Caco-2 (cell line): ENCODE measurements at regions not wholly inside any gene's neighbourhood (a gene's known extent, or its start where the extent isn't known, plus 50 kb on each side); places are given as distances from the start of the nearest gene placed in this dataset.

ENCODE experiments used
- BruUV-seq: library from RNA; stranded (reverse); fragments of 400-500 nt; replicated peaks from 2 replicates; lab custom pipeline; 2021; lab: Mats Ljungman, UMichigan
- CTCF ChIA-PET: fragments of 300-600 bp; sonication (Branson Sonifier 250); formaldehyde crosslinking; loops from one replicate; lab custom pipeline; 2022; ENCODE audit warnings: antibody characterized with exemption; lab: Charles Lee
- POLR2A ChIA-PET: fragments of 300-600 bp; sonication (Branson Sonifier 250); formaldehyde crosslinking; loops from one replicate; lab custom pipeline; 2022; ENCODE audit warnings: antibody characterized with exemption; lab: Charles Lee
- DNase-seq, 2 experiments: peaks; one replicate each; pipeline versions ENCODE4 v3.0.0 to v3.0.0-alpha.2; 2020 to 2022
- H3K27me3 ChIP-seq: replicated peaks from 2 replicates; pipeline ENCODE4 v1.6.0; 2011; ENCODE audit warnings: low read length; ENCODE audit not compliant: control insufficient read depth, insufficient read depth
- H3K36me3 ChIP-seq: 2 replicates; pipeline ENCODE4 v1.5.1; 2011; ENCODE audit warnings: low read length; ENCODE audit not compliant: control insufficient read depth, insufficient read depth
- H3K4me1 ChIP-seq: fragments of 250-450 bp; sonication (Bioruptor Pico); 2 replicates; pipeline ENCODE4 v1.5.1; 2020; ENCODE audit warnings: mild to moderate bottlenecking
- H3K4me3 ChIP-seq: 2 replicates; pipeline ENCODE4 v1.5.1; 2011; ENCODE audit warnings: low read depth, mild to moderate bottlenecking, control low read depth, low read length
- H3K9me3 ChIP-seq: fragments of 250-450 bp; sonication (Bioruptor Pico); 2 replicates; pipeline ENCODE4 v1.5.1; 2020; ENCODE audit warnings: mild to moderate bottlenecking, moderate library complexity
- H3K27ac Mint-ChIP-seq: one replicate; pipeline ENCODE4 v1.8.0; 2022; ENCODE audit warnings: mixed read lengths; ENCODE audit not compliant: unreplicated experiment
- H3K27me3 Mint-ChIP-seq: one replicate; pipeline ENCODE4 v1.8.0; 2022; ENCODE audit warnings: mixed read lengths; ENCODE audit not compliant: insufficient read depth, unreplicated experiment
- H3K36me3 Mint-ChIP-seq: one replicate; pipeline ENCODE4 v1.8.0; 2022; ENCODE audit warnings: mild to moderate bottlenecking, mixed read lengths; ENCODE audit not compliant: insufficient read depth, unreplicated experiment
- H3K4me1 Mint-ChIP-seq: one replicate; pipeline ENCODE4 v1.8.0; 2022; ENCODE audit warnings: low read depth, mixed read lengths; ENCODE audit not compliant: unreplicated experiment
- H3K4me3 Mint-ChIP-seq: one replicate; pipeline ENCODE4 v1.8.0; 2022; ENCODE audit warnings: mild to moderate bottlenecking, moderate library complexity, mixed read lengths; ENCODE audit not compliant: unreplicated experiment
- H3K9me3 Mint-ChIP-seq: one replicate; pipeline ENCODE4 v1.8.0; 2022; ENCODE audit warnings: mixed read lengths; ENCODE audit not compliant: unreplicated experiment
- intact Hi-C: fragments of 100-400 bp; cut with micrococcal nuclease; formaldehyde crosslinking; loops from one replicate; pipeline ENCODE4 v1.10.0; 2022; ENCODE audit not compliant: unreplicated experiment
- TF ChIP-seq, protein P1 (sequence below), 2 experiments: fragments of 200-600 bp in 1 of 2; IDR thresholded peaks; 1 replicate in 1 of 2; 2 replicates in 1 of 2; pipeline versions ENCODE4 v1.5.1 to v1.8.0; 2011 to 2022; ENCODE audit warnings: antibody characterized with exemption in 1 of 2, control low read depth in 1 of 2, inconsistent platforms in 1 of 2, low read depth in 1 of 2, low read length in 1 of 2, mild to moderate bottlenecking in 1 of 2, moderate library complexity in 1 of 2; ENCODE audit not compliant: insufficient read depth in 1 of 2, severe bottlenecking in 1 of 2, unreplicated experiment in 1 of 2

DNA sequence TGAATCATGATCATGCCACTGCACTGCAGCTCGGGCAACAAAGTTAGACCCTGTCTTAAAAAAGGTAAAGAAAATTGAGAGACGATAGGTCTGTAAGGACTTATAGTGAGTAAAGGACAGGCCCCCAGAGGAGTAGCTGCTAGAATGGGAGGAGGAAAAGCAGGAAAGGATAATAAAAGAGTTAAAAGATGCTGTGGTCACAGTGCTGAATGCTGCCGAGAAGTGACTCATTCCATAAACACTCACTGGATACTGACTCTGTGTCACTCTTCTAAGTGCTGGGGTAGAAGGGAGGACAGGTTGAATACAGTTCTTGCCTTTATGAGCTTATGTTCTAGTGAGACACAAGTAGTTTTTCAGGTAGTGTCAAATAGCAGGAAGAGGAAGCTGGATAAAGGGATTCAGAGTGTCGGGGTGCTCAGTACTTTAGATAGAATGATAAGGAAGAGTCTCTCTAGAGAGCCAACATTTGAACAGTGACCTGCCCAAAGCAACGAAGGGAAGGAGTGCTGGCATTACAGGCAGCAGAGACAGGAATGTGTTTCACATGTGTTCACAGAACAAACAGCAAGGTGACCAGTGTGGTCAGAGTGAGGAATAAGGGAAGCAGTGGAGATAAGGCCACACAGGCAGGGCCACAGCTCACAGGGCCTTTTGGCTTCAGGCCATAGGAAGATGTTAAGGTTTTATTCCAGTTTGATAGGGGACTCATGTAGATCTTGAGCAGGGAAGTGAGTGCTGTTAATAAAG, 1240.5 kb downstream of the UQCRFS1 start:
- intact Hi-C loops = loop anchor here (10.0 kb wide), 1 partner anchor 272 kb away; no protein-coding TSS in a partner anchor
- no peaks in the 10 kb centered on the region for H3K36me3 Mint-ChIP-seq
- no TSS peak for BruUV-seq
- Histone ChIP-seq H3K4me1 (peaks cover 28% of the 10 kb centered on the region), H3K27me3 (no peaks in the 10 kb centered on the region), H3K9me3 (no peaks in the 10 kb centered on the region), H3K36me3 (no peaks in the 10 kb centered on the region), H3K4me3 (no peak overlapping the region)
- DNase-seq = no peak
- CTCF ChIA-PET = no interaction called here
- TF ChIP-seq, protein P1, sequence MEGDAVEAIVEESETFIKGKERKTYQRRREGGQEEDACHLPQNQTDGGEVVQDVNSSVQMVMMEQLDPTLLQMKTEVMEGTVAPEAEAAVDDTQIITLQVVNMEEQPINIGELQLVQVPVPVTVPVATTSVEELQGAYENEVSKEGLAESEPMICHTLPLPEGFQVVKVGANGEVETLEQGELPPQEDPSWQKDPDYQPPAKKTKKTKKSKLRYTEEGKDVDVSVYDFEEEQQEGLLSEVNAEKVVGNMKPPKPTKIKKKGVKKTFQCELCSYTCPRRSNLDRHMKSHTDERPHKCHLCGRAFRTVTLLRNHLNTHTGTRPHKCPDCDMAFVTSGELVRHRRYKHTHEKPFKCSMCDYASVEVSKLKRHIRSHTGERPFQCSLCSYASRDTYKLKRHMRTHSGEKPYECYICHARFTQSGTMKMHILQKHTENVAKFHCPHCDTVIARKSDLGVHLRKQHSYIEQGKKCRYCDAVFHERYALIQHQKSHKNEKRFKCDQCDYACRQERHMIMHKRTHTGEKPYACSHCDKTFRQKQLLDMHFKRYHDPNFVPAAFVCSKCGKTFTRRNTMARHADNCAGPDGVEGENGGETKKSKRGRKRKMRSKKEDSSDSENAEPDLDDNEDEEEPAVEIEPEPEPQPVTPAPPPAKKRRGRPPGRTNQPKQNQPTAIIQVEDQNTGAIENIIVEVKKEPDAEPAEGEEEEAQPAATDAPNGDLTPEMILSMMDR (IDR thresholded peaks at IDR 0.05; ENCODE audit: insufficient read depth in 1 of 2, low read depth in 1 of 2, low read length in 1 of 2, severe bottlenecking in 1 of 2, unreplicated experiment in 1 of 2) = no peak
- H3K4me3 Mint-ChIP-seq = no peak overlapping the region
- H3K27ac Mint-ChIP-seq = peak overlapping the region; percentile 32
- H3K9me3 Mint-ChIP-seq = no peaks in the 10 kb centered on the region
- POLR2A ChIA-PET = no interaction called here
- peaks cover 11% of the 10 kb centered on the region for H3K4me1 Mint-ChIP-seq
- no peaks in the 10 kb centered on the region for H3K27me3 Mint-ChIP-seq

DNA sequence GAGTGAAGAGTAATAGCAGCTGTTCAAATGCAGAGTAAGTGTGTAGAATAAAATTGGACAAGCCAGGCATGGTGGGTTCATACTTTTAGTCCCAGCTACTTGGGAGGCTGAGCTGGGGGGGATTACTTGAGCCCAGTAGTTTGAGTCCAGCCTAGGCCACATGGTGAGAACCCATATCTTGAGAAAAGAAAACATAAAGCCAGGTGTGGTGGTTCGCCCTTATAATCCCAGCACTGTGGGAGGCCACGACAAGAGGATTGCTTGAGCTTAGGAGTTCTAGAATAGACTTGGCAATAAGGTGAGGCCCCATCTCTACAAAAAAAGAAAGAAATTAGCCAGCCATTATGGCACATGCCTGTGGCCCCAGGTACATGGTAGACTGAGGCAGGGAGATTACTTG, 1241.1 kb downstream of the UQCRFS1 start:
- Mint-ChIP-seq H3K36me3 (no peaks in the 10 kb centered on the region), H3K27me3 (no peaks in the 10 kb centered on the region), H3K27ac (no peak overlapping the region), H3K4me1 (peaks cover 11% of the 10 kb centered on the region), H3K4me3 (no peak overlapping the region), H3K9me3 (no peaks in the 10 kb centered on the region)
- no peaks in the 10 kb centered on the region for H3K36me3 ChIP-seq
- H3K4me1 ChIP-seq = peaks cover 28% of the 10 kb centered on the region
- no peak for DNase-seq
- H3K4me3 ChIP-seq = no peak overlapping the region
- no peaks in the 10 kb centered on the region for H3K27me3 ChIP-seq
- ChIA-PET POLR2A (no interaction called here), CTCF (no interaction called here)
- H3K9me3 ChIP-seq = no peaks in the 10 kb centered on the region
- intact Hi-C loops = loop anchor here (10.0 kb wide), 1 partner anchor 273 kb away; no protein-coding TSS in a partner anchor
- BruUV-seq = no TSS peak
- TF ChIP-seq, protein P1 (IDR thresholded peaks at IDR 0.05; ENCODE audit: insufficient read depth in 1 of 2, low read depth in 1 of 2, low read length in 1 of 2, severe bottlenecking in 1 of 2, unreplicated experiment in 1 of 2) = no peak

DNA sequence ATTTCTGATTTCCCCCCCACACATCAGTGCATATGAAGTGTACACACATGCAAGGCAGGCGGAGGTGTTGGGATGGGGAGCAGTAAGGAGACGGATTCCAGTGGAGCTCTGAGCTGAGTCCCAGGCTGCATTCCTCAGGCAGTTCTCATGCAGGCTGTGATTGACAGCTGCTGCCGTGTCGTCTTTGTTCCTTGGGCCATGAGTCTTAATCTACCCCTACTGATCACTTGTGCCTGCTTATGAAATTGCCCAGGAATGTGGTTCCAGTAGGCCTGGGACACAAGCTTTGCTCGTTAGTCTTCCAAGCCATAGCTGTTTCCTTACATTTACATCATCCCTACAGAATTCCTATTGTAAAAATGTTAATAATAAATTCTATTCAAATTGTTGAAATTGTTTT, 1241.9 kb downstream of the UQCRFS1 start:
- no TSS peak for BruUV-seq
- CTCF ChIA-PET = no interaction called here
- peak; percentile 34 to 60 for DNase-seq

More for the DNA sequence above, 1241.9 kb downstream of the UQCRFS1 start:
- no peaks in the 10 kb centered on the region for H3K27me3 ChIP-seq
- no peaks in the 10 kb centered on the region for H3K27me3 Mint-ChIP-seq
- TF ChIP-seq, protein P1 (IDR thresholded peaks at IDR 0.05; ENCODE audit: insufficient read depth in 1 of 2, low read depth in 1 of 2, low read length in 1 of 2, severe bottlenecking in 1 of 2, unreplicated experiment in 1 of 2) = no peak
- no peaks in the 10 kb centered on the region for H3K9me3 Mint-ChIP-seq
- H3K4me1 Mint-ChIP-seq = peaks cover 11% of the 10 kb centered on the region
- no peaks in the 10 kb centered on the region for H3K9me3 ChIP-seq
- no peaks in the 10 kb centered on the region for H3K36me3 ChIP-seq
- POLR2A ChIA-PET = no interaction called here
- H3K27ac Mint-ChIP-seq = no peak overlapping the region
- peaks cover 28% of the 10 kb centered on the region for H3K4me1 ChIP-seq
- intact Hi-C loops = loop anchor here (10.0 kb wide), 1 partner anchor 274 kb away; no protein-coding TSS in a partner anchor
- no peak overlapping the region for H3K4me3 Mint-ChIP-seq
- no peaks in the 10 kb centered on the region for H3K36me3 Mint-ChIP-seq
- no peak overlapping the region for H3K4me3 ChIP-seq
